NCI-H345 treated with DMSO at 0.1 percent for 48 hours (cell line): ENCODE measurements at regions not wholly inside any gene's neighbourhood (a gene's known extent, or its start where the extent isn't known, plus 50 kb on each side); places are given as distances from the start of the nearest gene placed in this dataset.

Experiments
- DNase-seq: peaks from one replicate; lab custom pipeline; 2025; ENCODE audit not compliant: unreplicated experiment; lab: John Stamatoyannopoulos, UW

GRCh38 chr6:121020656-121021055, 313.6 kb downstream of the TBC1D32 start:
- DNase-seq: no peak

GRCh38 chr6:121008553-121008952, 325.7 kb downstream of the TBC1D32 start:
- no peak for DNase-seq

DNA sequence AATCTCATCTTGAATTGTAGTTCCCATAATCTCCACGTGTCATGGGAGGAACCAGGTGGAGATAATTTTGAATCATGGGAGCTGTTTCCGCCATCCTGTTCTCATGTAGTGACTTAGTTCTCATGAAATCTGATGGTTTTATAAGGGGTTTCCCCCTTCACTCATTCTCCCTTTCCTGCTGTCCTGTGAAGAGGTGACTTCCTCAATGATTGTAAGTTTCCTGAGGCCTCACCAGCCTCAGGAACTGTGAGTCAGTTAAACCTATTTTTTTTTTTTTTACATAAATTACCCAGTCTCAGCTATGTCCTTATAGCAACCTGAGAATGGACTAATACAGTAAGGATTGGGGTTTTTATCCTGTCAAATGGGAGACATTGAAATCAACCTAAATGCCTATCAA, 328.3 kb downstream of the TBC1D32 start:
- no peak for DNase-seq

DNA sequence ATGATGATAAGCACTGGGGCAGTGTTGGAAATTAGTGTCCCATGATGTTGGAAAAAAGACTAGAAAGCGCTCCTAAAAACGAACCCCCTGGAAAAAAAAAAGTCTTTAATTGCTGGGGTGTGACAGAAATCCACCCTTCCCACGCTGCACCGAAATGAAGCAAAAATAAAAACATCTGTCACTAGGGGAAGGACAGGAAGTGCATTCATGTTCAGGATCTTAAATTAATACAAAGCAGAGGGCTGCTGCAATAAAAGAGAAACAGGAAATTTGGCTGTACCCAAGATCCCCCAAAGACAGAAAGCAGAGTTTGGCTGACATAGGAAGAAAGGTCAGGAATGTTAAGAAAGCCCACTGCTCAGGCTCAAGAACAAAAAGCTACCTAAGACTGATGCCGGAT, 333.9 kb downstream of the TBC1D32 start:
- no peak for DNase-seq

GRCh38 chr6:120996340-120996739, 337.9 kb downstream of the TBC1D32 start:
- no peak for DNase-seq

DNA sequence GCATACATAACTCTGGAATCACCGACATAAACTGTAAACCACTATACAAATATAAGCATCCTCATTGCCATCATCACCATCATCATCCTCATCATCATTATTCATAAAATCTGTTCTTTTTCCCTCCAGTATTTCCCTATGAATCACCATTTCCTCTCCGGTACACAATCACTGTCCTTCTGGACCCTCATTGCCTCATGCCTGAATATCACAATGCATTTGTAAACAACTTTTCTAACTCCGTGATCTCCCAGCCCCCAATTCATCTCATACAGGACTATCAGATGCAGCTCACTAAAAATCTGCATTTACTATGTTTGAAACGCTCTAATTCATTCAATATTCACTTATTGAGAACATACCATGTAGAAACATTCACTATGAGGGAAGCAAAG, 339.7 kb downstream of the TBC1D32 start:
- DNase-seq: no peak

GRCh38 chr6:120993929-120994572, 340.2 kb downstream of the TBC1D32 start:
- DNase-seq: no peak

GRCh38 chr6:120992257-120992656, 342.0 kb downstream of the TBC1D32 start:
- no peak for DNase-seq

- DNase-seq: no peak
These were observed 343.4 kb downstream of the TBC1D32 start for GRCh38 chr6:120990866-120991265.

DNA sequence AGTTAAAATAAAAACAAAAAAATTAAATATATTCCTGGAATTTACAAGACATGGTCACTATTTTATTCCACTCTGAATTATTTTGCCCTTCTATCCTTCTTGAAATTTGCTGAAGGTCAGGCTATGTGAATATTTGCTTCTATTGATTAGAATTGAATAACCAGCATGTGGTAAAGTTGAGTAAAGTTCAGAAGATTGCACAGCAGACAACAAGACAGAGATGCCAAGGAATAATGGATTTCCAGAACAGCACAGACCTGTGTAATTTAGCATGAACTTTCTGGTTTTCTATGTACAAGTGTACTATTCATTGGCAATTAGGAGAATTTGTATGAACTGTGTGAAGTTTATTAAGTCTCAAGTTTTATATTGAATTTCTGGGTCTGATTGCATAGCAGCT, 352.4 kb downstream of the TBC1D32 start:
- no peak for DNase-seq

- no peak for DNase-seq
These were observed 368.0 kb downstream of the TBC1D32 start for GRCh38 chr6:120966321-120966720.

- no peak for DNase-seq
These were observed 368.5 kb downstream of the TBC1D32 start for GRCh38 chr6:120965814-120966213.

DNA sequence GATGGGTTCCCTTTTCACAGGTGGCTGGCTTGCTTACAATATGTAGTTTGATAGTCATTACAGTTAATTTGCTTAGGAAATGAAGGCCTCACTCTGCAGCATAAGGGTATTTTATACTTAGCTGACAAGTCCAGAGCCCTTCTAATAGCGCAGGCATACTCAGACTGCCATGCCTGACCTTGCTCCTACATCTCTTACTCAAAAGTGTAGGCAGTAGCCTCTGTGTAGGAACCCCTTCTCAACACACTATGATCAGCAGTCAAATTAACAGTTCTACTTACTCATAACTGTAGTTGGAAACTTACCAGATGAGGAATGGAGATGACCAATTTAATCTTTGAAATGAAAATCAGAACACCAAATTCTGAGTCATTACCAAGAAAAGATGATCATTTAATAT, 373.5 kb downstream of the TBC1D32 start:
- DNase-seq: no peak

- DNase-seq: no peak
These were observed 380.2 kb downstream of the TBC1D32 start for GRCh38 chr6:120954111-120954510.

DNA sequence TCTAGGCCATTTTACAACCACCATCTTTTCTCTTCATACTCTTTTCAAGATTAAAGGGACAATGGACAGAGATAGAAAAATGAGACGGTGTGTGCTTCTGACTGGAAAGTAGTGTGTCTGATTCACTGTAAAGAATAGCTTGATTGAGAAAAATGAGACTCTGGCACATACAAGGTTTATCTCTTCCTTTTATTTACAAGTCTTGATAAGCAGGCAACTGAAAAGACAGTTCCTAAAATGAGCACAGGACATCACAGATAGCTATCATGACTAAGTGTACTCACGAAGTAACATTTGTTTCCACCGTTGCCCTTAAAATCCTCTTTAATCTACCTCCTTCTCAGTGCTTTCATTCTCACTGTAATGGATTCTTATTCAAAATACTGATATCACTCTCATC, 383.0 kb downstream of the TBC1D32 start:
- DNase-seq: no peak

DNA sequence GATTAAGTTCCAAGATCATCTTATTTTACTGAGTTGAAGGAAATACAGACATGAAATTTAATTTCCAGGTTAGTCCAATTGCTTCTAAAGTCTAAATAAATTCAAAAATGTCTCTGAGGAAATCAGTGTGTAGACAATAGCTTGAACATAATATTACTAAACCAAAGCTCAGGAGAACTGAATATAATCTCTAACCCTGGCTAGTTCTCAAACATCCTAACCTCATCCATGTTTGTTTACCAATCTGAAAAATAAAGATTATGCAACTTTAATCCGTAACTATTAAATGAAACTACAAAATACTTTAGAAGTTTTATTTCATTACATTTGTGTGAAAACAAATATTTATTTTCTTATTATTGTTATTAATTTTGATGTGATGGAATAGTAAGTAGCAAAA, 387.2 kb downstream of the TBC1D32 start:
- DNase-seq: no peak

- DNase-seq: no peak
These were observed 388.2 kb downstream of the TBC1D32 start for GRCh38 chr6:120945905-120946594.

DNA sequence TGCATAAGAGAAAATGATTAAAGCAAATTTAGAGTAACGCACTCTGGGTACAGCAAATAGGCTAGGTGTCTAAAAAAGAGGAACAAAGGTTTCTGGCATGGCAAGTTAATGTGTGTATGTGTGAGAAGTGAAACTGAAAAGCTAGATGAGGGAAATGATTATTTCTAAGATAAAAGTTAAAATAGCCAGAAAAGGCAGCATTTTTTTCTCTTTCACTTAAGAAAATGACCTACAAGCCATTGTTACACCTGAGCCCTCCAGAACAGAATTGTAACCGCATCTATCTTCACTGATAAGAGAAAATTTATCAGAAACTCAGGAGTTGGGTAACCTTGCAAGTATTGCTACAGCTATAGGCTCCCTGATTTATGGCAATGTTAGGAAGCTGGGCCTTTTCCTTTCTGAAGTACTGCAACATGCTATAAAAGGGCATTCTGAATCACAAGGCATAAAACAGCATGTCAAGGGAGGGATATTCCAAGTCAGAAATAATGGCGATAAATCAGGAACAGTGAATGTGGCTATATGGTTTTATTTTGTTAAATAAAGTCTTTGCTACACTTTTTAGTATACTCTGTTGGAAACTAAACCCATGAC, 395.3 kb downstream of the TBC1D32 start:
- DNase-seq: no peak

DNA sequence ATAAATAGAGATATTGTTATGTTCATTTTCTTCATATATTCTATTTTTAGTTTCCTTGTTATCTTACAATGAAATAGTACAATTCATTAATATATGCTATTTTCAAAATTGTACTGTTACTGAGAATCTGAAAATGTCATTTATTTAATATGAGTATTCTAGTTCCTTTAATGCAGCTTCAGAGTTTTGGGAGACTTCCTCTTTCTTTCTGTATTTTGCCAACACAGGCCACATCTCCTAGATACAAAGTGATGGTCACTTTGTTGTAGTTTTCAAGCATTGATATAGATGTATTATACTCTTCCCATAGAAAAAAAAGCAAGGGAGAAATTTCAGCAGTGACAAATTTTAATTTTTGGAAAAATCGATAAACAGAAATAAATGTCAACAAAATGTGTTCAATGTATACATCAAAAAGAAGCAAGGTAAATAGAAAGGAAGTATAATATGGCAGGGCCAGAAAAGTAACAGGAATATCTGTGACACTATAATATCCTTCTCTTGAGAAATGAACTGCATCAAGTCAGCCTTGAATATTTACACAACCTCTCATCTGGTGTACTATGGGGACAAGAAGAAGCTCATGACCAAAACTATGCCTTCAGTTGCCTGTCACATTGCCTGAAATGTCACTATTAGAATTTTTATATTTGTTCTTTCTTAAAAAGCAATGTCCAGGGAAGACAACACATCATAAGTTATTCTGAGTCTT, 396.0 kb downstream of the TBC1D32 start:
- DNase-seq: no peak

DNA sequence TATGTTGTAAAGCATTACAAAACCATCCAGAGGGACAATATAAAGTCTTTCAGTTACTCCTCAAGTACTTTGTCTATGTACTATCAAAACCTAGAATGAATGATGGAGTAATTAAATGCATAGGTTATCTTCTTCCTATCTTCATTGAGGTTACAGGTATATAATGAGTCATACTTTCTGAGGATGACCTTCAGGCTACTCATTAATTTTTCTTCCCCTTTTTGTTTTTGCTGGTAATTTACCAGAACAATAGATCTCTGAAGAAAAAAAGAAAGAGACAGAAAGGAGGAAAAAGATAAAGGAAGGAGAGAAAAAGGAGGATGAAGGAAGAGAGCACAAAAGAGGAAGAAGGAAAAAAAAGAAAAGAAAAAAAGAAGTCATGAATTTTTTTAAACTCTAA, 398.4 kb downstream of the TBC1D32 start:
- DNase-seq: no peak

DNA sequence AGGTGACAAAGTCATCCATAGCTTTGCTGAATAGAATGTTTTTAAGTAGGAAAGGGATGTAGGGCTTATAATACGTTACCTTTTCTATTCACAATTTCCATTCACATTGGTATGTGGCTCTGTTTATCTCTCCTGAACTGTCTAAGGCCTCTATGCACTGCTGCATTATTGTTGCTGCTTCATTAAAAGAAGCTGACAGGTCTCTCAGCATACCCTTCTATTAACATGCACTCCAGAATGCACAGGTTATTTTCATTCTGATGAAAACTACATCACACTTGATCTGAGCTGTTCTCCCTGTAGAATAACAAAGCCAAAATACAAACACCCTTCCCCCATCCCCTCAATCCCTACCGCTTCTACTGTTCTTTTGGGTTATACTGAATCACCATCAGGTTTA, 399.3 kb downstream of the TBC1D32 start:
- no peak for DNase-seq
